Uterus (tissue), 3 donors: ENCODE measurements at regions not wholly inside any gene's neighbourhood (a gene's known extent, or its start where the extent isn't known, plus 50 kb on each side); places are given as distances from the start of the nearest gene placed in this dataset.
A peak's percentile ranks its signal among the peaks of the same experiment; 100 is the strongest.

Experiments used
- DNase-seq, 2 donors: peaks; one replicate each; pipeline ENCODE4 v3.0.0-alpha.2; 2019 to 2020
- H3K27ac ChIP-seq, 2 donors: fragments of 200-600 bp; sonication (generic); 1 replicate in 1 of 2; 2 replicates in 1 of 2; pipeline ENCODE4 v1.5.1; 2016 to 2018
- H3K27me3 ChIP-seq, 2 donors: fragments of 200-600 bp; sonication (generic); one replicate each; pipeline ENCODE4 v1.5.1; 2018 to 2019; ENCODE audit warnings: control low read depth in 1 of 2
- H3K36me3 ChIP-seq, 2 donors: fragments of 200-600 bp; sonication (generic); one replicate each; pipeline ENCODE4 v1.5.1; 2019; ENCODE audit warnings: control low read depth in 1 of 2
- H3K4me1 ChIP-seq, 2 donors: fragments of 200-600 bp; sonication (generic); one replicate each; pipeline ENCODE4 v1.5.1; 2018 to 2019; ENCODE audit warnings: control low read depth in 1 of 2
- H3K4me3 ChIP-seq, 2 donors: fragments of 200-600 bp; sonication (generic); 1 replicate in 1 of 2; 2 replicates in 1 of 2; pipeline ENCODE4 v1.5.1; 2018 to 2019; ENCODE audit warnings: mild to moderate bottlenecking in 1 of 2
- H3K9me3 ChIP-seq, 2 donors: fragments of 200-600 bp; sonication (generic); one replicate each; pipeline ENCODE4 v1.5.1; 2019; ENCODE audit warnings: control low read depth in 1 of 2
- CTCF ChIP-seq, 4 experiments: fragments of 200-600 bp in 2 of 4; fragments of 450-650 bp in 2 of 4; sonication (generic) in 2 of 4; IDR thresholded peaks; one replicate each; pipeline ENCODE4 v1.5.1; 2016 to 2019; ENCODE audit warnings: antibody characterized with exemption in 4 of 4, mild to moderate bottlenecking in 2 of 4, moderate library complexity in 1 of 4
- POLR2A ChIP-seq, 2 donors: fragments of 450-650 bp; IDR thresholded peaks; one replicate each; pipeline ENCODE4 v1.6.1; 2016; ENCODE audit warnings: antibody characterized with exemption in 2 of 2, mild to moderate bottlenecking in 1 of 2, moderate library complexity in 1 of 2
- intact Hi-C: fragments of 100-400 bp; cut with DNase I; formaldehyde crosslinking; loops from one replicate; pipeline ENCODE4 v1.15.1; 2023; ENCODE audit warnings: low total_unique reads
- donor health status: DM: yes; HTN: yes; CAD: no.

- Histone ChIP-seq H3K4me1 (no peaks in the 10 kb centered on the region), H3K27ac (no peak overlapping the region), H3K9me3 (no peaks in the 10 kb centered on the region), H3K4me3 (no peak overlapping the region), H3K36me3 (no peaks in the 10 kb centered on the region), H3K27me3 (no peaks in the 10 kb centered on the region)
- TF ChIP-seq POLR2A (IDR thresholded peaks at IDR 0.05) (no peak), CTCF (IDR thresholded peaks at IDR 0.05) (no peak)
- no peak for DNase-seq
- intact Hi-C loops, result no loop called here
These were observed 126.0 kb upstream of the FRMD6 start for GRCh38 chr14:51525739-51526138.

- intact Hi-C loops, result no loop called here
- Histone ChIP-seq H3K27ac (peak overlapping the region in 1 of 2 donors; percentile 3), H3K4me3 (no peak overlapping the region), H3K4me1 (no peaks in the 10 kb centered on the region), H3K36me3 (no peaks in the 10 kb centered on the region), H3K9me3 (no peaks in the 10 kb centered on the region), H3K27me3 (no peaks in the 10 kb centered on the region)
- DNase-seq, result no peak
- TF ChIP-seq CTCF (IDR thresholded peaks at IDR 0.05) (no peak), POLR2A (IDR thresholded peaks at IDR 0.05) (no peak)
These were observed 124.6 kb upstream of the FRMD6 start for GRCh38 chr14:51527073-51527472.

- Histone ChIP-seq H3K9me3 (no peaks in the 10 kb centered on the region), H3K4me1 (no peaks in the 10 kb centered on the region), H3K27ac (no peak overlapping the region), H3K27me3 (no peaks in the 10 kb centered on the region), H3K36me3 (no peaks in the 10 kb centered on the region), H3K4me3 (no peak overlapping the region)
- intact Hi-C loops, result no loop called here
- no peak for DNase-seq
- TF ChIP-seq POLR2A (IDR thresholded peaks at IDR 0.05) (no peak), CTCF (IDR thresholded peaks at IDR 0.05) (no peak)
These were observed 122.0 kb upstream of the FRMD6 start for GRCh38 chr14:51529736-51530135.

- intact Hi-C loops, result no loop called here
- H3K9me3 ChIP-seq, result no peaks in the 10 kb centered on the region
- no peak for DNase-seq
- no peaks in the 10 kb centered on the region for H3K4me1 ChIP-seq
- H3K27me3 ChIP-seq, result no peaks in the 10 kb centered on the region
- no peaks in the 10 kb centered on the region for H3K36me3 ChIP-seq
- TF ChIP-seq CTCF (IDR thresholded peaks at IDR 0.05) (no peak), POLR2A (IDR thresholded peaks at IDR 0.05) (no peak)
- no peak overlapping the region for H3K4me3 ChIP-seq
- H3K27ac ChIP-seq, result peak overlapping the region; percentile 35 to 37
These were observed 118.5 kb upstream of the FRMD6 start for GRCh38 chr14:51533160-51533559.

GRCh38 chr14:51533872-51534553, 117.7 kb upstream of the FRMD6 start:
- no peaks in the 10 kb centered on the region for H3K9me3 ChIP-seq
- H3K27ac ChIP-seq, result peak overlapping the region; percentile 35 to 41
- no peaks in the 10 kb centered on the region for H3K36me3 ChIP-seq
- no peaks in the 10 kb centered on the region for H3K4me1 ChIP-seq
- TF ChIP-seq CTCF (IDR thresholded peaks at IDR 0.05), result no peak
- TF ChIP-seq POLR2A (IDR thresholded peaks at IDR 0.05), result no peak
- intact Hi-C loops, result no loop called here
- H3K4me3 ChIP-seq, result no peak overlapping the region
- H3K27me3 ChIP-seq, result no peaks in the 10 kb centered on the region
- no peak for DNase-seq
